Neural cell (in vitro differentiated cells): ENCODE measurements at regions not wholly inside any gene's neighbourhood (a gene's known extent, or its start where the extent isn't known, plus 50 kb on each side); places are given as distances from the start of the nearest gene placed in this dataset.

ENCODE experiments used
- H2AFZ ChIP-seq: fragments of 200-600, 300-800 bp; sonication (generic), shearing (Covaris generic); 2 replicates; pipeline ENCODE4 v1.6.0; 2014; ENCODE audit warnings: low read depth, mild to moderate bottlenecking, antibody characterized with exemption, low read length, moderate library complexity
- H3F3A ChIP-seq: fragments of 200-600 bp; shearing (Covaris generic); 2 replicates; pipeline ENCODE4 v1.6.1; 2016; ENCODE audit warnings: mild to moderate bottlenecking, moderate library complexity, mixed read lengths, antibody characterized with exemption, low read length; ENCODE audit not compliant: insufficient read depth, poor library complexity, severe bottlenecking
- H3K27ac ChIP-seq: fragments of 200-600, 300-800 bp; sonication (generic), shearing (Covaris generic); 2 replicates; pipeline ENCODE4 v1.5.1; 2014; ENCODE audit warnings: mild to moderate bottlenecking, low read length, moderate library complexity
- H3K27me3 ChIP-seq: fragments of 300-800, 200-600 bp; sonication (generic), shearing (Covaris generic); 2 replicates; pipeline ENCODE4 v1.6.0; 2014; ENCODE audit warnings: mild to moderate bottlenecking, low read depth, low read length, moderate library complexity; ENCODE audit not compliant: insufficient read depth
- H3K36me3 ChIP-seq: fragments of 300-800, 200-600 bp; sonication (generic), shearing (Covaris generic); 2 replicates; pipeline ENCODE4 v1.5.1; 2014; ENCODE audit warnings: mild to moderate bottlenecking, antibody characterized with exemption, low read length, moderate library complexity; ENCODE audit not compliant: insufficient read depth
- H3K4me2 ChIP-seq: fragments of 300-800, 200-600 bp; sonication (generic), shearing (Covaris generic); 2 replicates; pipeline ENCODE4 v1.6.0; 2014; ENCODE audit warnings: mild to moderate bottlenecking, low read length
- H3K4me3 ChIP-seq: fragments of 300-800, 200-600 bp; sonication (generic), shearing (Covaris generic); 2 replicates; pipeline ENCODE4 v1.5.1; 2014; ENCODE audit warnings: mild to moderate bottlenecking, low read length, moderate library complexity
- H3K79me2 ChIP-seq: fragments of 200-600 bp; shearing (Covaris generic); replicated peaks from 2 replicates; pipeline ENCODE4 v1.6.0; 2014; ENCODE audit warnings: mild to moderate bottlenecking, low read length, moderate library complexity; ENCODE audit not compliant: insufficient read depth
- H3K9ac ChIP-seq: fragments of 300-800, 200-600 bp; sonication (generic), shearing (Covaris generic); 2 replicates; pipeline ENCODE4 v1.6.1; 2016; ENCODE audit warnings: mild to moderate bottlenecking, low read length, mixed read lengths
- H3K9me2 ChIP-seq: fragments of 200-600 bp; shearing (Covaris generic); 2 replicates; pipeline ENCODE4 v1.6.1; 2016; ENCODE audit warnings: mild to moderate bottlenecking, low read length, mixed read lengths; ENCODE audit not compliant: insufficient read depth
- H3K9me3 ChIP-seq: fragments of 200-600, 300-800 bp; sonication (generic), shearing (Covaris generic); 2 replicates; pipeline ENCODE4 v1.6.1; 2016; ENCODE audit warnings: mild to moderate bottlenecking, mixed run types, low read length, moderate library complexity, mixed read lengths
- H4K20me1 ChIP-seq: fragments of 200-600 bp; shearing (Covaris generic); 2 replicates; pipeline ENCODE4 v1.6.1; 2016; ENCODE audit warnings: mild to moderate bottlenecking, mixed run types; ENCODE audit not compliant: insufficient read depth
- CTCF ChIP-seq: fragments of 450-650 bp; IDR thresholded peaks from 2 replicates; pipeline ENCODE4 v1.5.1; 2014; ENCODE audit warnings: antibody characterized with exemption, mild to moderate bottlenecking, moderate library complexity; ENCODE audit not compliant: poor library complexity, severe bottlenecking
- EP300 ChIP-seq: fragments of 450-650 bp; conservative IDR thresholded peaks from 2 replicates; pipeline ENCODE4 v1.6.1; 2014; ENCODE audit warnings: antibody characterized with exemption, mild to moderate bottlenecking, moderate library complexity; ENCODE audit not compliant: poor library complexity, severe bottlenecking
- EZH2 ChIP-seq: fragments of 200-600, 300-800 bp; shearing (Covaris generic), sonication (generic); IDR thresholded peaks from 2 replicates; pipeline ENCODE4 v1.6.1; 2014; ENCODE audit warnings: antibody characterized with exemption, low read length, borderline replicate concordance, mild to moderate bottlenecking; ENCODE audit not compliant: insufficient read depth, poor library complexity, severe bottlenecking
- MXI1 ChIP-seq: fragments of 450-650 bp; conservative IDR thresholded peaks from 2 replicates; pipeline ENCODE4 v1.6.1; 2014; ENCODE audit warnings: antibody characterized with exemption, mild to moderate bottlenecking; ENCODE audit not compliant: poor library complexity, severe bottlenecking
- POLR2AphosphoS5 ChIP-seq: IDR thresholded peaks from 2 replicates; pipeline ENCODE4 v1.6.1; 2012
- RAD21 ChIP-seq: fragments of 450-650 bp; conservative IDR thresholded peaks from 2 replicates; pipeline ENCODE4 v1.6.1; 2014; ENCODE audit warnings: antibody characterized with exemption, mild to moderate bottlenecking, moderate library complexity
- REST ChIP-seq: IDR thresholded peaks from 2 replicates; pipeline ENCODE4 v1.6.1; 2012; ENCODE audit warnings: borderline replicate concordance
- SMC3 ChIP-seq: fragments of 450-650 bp; conservative IDR thresholded peaks from 2 replicates; pipeline ENCODE4 v1.6.1; 2014; ENCODE audit warnings: antibody characterized with exemption, mild to moderate bottlenecking, moderate library complexity; ENCODE audit not compliant: poor library complexity
- TAF1 ChIP-seq: IDR thresholded peaks from 2 replicates; pipeline ENCODE4 v1.6.1; 2012; ENCODE audit warnings: low read depth

- no peak overlapping the region for H2AFZ ChIP-seq
- no peaks in the 10 kb centered on the region for H3K79me2 ChIP-seq
- TF ChIP-seq TAF1 (no peak), CTCF (peak; percentile 56), SMC3 (peak; percentile 41), EZH2 (no peak), REST (no peak), EP300 (peak; percentile 67), RAD21 (peak; percentile 66), MXI1 (no peak), POLR2AphosphoS5 (peak; percentile 51)
- no peaks in the 10 kb centered on the region for H3K36me3 ChIP-seq
- H4K20me1 ChIP-seq: no peaks in the 10 kb centered on the region
- no peaks in the 10 kb centered on the region for H3K9me3 ChIP-seq
- H3K9me2 ChIP-seq: no peaks in the 10 kb centered on the region
- no peak overlapping the region for H3K27ac ChIP-seq
- H3K4me3 ChIP-seq: no peak overlapping the region
- H3K4me2 ChIP-seq: no peak overlapping the region
- no peaks in the 10 kb centered on the region for H3F3A ChIP-seq
- no peaks in the 10 kb centered on the region for H3K27me3 ChIP-seq
- H3K9ac ChIP-seq: no peak overlapping the region
Observed at GRCh38 chr2:156157670-156158069, 174.9 kb downstream of the NR4A2 start.

GRCh38 chr2:156156580-156156979 is 175.9 kb downstream of the NR4A2 start:
- Histone ChIP-seq H3K9ac (no peak overlapping the region), H3K9me3 (no peaks in the 10 kb centered on the region), H3K79me2 (no peaks in the 10 kb centered on the region), H4K20me1 (no peaks in the 10 kb centered on the region), H3K9me2 (no peaks in the 10 kb centered on the region), H3K36me3 (no peaks in the 10 kb centered on the region), H3K27me3 (no peaks in the 10 kb centered on the region), H2AFZ (no peak overlapping the region), H3K4me2 (no peak overlapping the region), H3F3A (no peaks in the 10 kb centered on the region), H3K4me3 (no peak overlapping the region), H3K27ac (no peak overlapping the region)
- no peak for TF ChIP-seq EZH2
- TF ChIP-seq RAD21: no peak
- TF ChIP-seq SMC3: no peak
- no peak for TF ChIP-seq EP300
- no peak for TF ChIP-seq CTCF
- TF ChIP-seq TAF1: no peak
- TF ChIP-seq REST: no peak
- TF ChIP-seq POLR2AphosphoS5: no peak
- no peak for TF ChIP-seq MXI1
